Right atrium auricular region (tissue), 2 donors: ENCODE measurements at regions not wholly inside any gene's neighbourhood (a gene's known extent, or its start where the extent isn't known, plus 50 kb on each side); places are given as distances from the start of the nearest gene placed in this dataset.

ENCODE experiments used
- DNase-seq: peaks from one replicate; pipeline ENCODE4 v3.0.0-alpha.2; 2019; ENCODE audit warnings: low spot score
- H3K27ac ChIP-seq, 2 donors: fragments of 200-600 bp; sonication (generic); 1 replicate in 1 of 2; 2 replicates in 1 of 2; pipeline ENCODE4 v1.5.1; 2016 to 2019
- H3K27me3 ChIP-seq, 2 donors: fragments of 200-600 bp; sonication (generic); one replicate each; pipeline versions ENCODE4 v1.5.1 to v1.6.0; 2017 to 2019
- H3K36me3 ChIP-seq: fragments of 200-600 bp; sonication (generic); one replicate; pipeline ENCODE4 v1.5.1; 2016
- H3K4me1 ChIP-seq, 2 donors: fragments of 200-600 bp; sonication (generic); one replicate each; pipeline versions ENCODE4 v1.5.1 to v1.6.0; 2017 to 2019
- H3K4me3 ChIP-seq, 2 donors: fragments of 200-600 bp; sonication (generic); 1 replicate in 1 of 2; 2 replicates in 1 of 2; pipeline ENCODE4 v1.5.1; 2017 to 2019; ENCODE audit warnings: mild to moderate bottlenecking in 1 of 2, moderate library complexity in 1 of 2
- H3K9me3 ChIP-seq, 2 donors: fragments of 200-600 bp; sonication (generic); one replicate each; pipeline ENCODE4 v1.5.1; 2019
- TF ChIP-seq, protein P1 (sequence below), 2 donors: fragments of 200-600 bp; sonication (generic); IDR thresholded peaks; one replicate each; pipeline ENCODE4 v1.5.1; 2019; ENCODE audit warnings: antibody characterized with exemption in 2 of 2

DNA sequence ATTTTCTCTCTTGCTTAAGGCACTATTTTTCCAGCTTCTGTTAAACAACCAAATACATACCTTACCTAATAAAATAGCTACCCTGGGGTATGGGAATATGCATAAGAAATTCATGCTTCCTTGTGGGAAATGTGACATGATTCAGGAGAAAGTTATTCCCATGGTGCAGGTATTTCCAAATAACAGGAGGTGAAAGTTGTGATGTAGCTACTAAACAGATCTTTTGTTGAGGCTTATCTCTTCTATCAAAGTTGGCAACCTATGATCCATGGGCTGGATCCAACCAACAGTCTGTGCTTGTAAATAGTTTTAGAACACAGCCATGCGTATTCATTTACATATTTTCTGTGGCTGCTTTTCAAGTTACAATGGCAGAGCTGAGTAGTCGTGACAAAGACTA lies 177.8 kb upstream of the NBEA start:
- H3K4me3 ChIP-seq: no peak overlapping the region
- no peaks in the 10 kb centered on the region for H3K36me3 ChIP-seq
- H3K27me3 ChIP-seq: no peaks in the 10 kb centered on the region
- no peak for DNase-seq
- H3K27ac ChIP-seq: no peak overlapping the region
- H3K9me3 ChIP-seq: no peaks in the 10 kb centered on the region
- TF ChIP-seq, protein P1, sequence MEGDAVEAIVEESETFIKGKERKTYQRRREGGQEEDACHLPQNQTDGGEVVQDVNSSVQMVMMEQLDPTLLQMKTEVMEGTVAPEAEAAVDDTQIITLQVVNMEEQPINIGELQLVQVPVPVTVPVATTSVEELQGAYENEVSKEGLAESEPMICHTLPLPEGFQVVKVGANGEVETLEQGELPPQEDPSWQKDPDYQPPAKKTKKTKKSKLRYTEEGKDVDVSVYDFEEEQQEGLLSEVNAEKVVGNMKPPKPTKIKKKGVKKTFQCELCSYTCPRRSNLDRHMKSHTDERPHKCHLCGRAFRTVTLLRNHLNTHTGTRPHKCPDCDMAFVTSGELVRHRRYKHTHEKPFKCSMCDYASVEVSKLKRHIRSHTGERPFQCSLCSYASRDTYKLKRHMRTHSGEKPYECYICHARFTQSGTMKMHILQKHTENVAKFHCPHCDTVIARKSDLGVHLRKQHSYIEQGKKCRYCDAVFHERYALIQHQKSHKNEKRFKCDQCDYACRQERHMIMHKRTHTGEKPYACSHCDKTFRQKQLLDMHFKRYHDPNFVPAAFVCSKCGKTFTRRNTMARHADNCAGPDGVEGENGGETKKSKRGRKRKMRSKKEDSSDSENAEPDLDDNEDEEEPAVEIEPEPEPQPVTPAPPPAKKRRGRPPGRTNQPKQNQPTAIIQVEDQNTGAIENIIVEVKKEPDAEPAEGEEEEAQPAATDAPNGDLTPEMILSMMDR (IDR thresholded peaks at IDR 0.05): no peak
- no peaks in the 10 kb centered on the region for H3K4me1 ChIP-seq

DNA sequence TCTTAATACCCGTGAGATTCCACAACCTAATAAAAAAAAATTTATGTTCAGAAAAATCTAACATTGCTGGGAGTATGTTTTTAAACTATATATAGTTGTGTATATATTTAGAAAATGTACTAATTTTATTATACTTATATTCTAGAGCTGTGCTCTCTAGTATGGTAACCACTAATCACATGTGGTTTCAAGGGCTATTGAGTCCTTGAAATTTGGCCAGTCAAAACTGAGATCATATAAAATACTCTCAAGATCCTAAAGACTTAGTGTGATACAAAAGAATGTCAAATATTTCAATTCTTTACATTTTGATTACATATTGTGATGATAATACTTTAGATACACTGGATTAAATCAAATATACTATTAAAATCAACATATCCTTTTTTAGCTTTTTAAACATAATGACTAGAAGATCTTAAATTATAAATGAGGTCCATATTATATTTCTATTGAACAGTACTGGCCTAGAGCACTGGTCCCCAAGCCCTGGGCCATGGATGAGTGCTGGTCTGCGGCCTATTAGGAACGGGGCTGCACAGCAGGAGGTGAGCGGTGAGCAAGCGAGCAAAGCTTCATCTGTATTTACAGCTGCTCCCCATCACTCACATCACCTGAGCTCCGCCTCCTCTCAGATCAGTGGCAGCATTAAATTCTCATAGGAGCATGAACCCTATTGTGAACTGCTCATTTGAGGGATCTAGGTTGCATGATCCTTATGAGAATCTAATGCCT lies 176.5 kb upstream of the NBEA start:
- no peaks in the 10 kb centered on the region for H3K4me1 ChIP-seq
- H3K27ac ChIP-seq: no peak overlapping the region
- H3K9me3 ChIP-seq: no peaks in the 10 kb centered on the region
- DNase-seq: no peak
- TF ChIP-seq, protein P1 (IDR thresholded peaks at IDR 0.05): no peak
- no peaks in the 10 kb centered on the region for H3K27me3 ChIP-seq
- no peak overlapping the region for H3K4me3 ChIP-seq
- H3K36me3 ChIP-seq: no peaks in the 10 kb centered on the region

DNA sequence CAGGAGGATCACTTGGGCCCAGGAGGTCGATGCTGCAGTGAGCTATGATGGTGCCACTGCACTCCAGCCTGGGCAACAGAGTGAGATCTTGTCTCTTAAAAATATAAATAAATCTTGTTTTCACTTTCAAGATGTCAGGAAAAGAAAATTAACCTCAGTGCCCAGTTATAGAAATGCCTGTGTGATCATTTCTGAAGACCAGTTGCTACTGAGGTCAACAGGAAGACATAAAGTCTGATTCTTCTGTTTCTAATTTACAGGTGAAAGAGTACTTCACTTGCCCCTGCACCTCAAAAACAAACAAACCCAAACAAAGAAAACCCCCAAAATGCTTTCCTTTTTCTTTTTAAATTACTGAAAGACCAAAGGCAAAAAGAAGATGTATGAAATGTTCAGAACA lies 174.3 kb upstream of the NBEA start:
- Histone ChIP-seq H3K4me3 (no peak overlapping the region), H3K27me3 (no peaks in the 10 kb centered on the region)
- no peak for DNase-seq

DNA sequence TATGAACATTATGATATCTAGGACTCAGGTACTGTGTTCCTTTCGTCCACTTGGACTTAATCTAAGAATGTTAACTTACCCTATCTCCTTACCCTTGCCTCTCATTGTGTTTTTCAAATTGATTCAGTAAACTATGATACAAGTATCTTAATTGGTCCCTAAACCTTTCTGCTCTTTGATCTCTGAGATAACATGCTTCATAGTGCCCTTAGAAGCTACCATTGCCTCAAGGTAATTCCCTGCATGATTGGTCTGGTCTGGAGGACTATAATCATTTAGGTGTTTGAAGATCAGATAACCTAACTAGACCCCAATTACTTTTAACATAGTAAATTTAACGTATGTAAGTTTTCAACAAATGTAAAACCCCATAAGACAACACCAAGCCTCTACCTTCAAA lies 169.9 kb upstream of the NBEA start:
- H3K4me3 ChIP-seq: no peak overlapping the region
- DNase-seq: no peak
- TF ChIP-seq, protein P1 (IDR thresholded peaks at IDR 0.05): no peak
- no peaks in the 10 kb centered on the region for H3K9me3 ChIP-seq
- H3K4me1 ChIP-seq: no peaks in the 10 kb centered on the region
- no peaks in the 10 kb centered on the region for H3K27me3 ChIP-seq
- H3K36me3 ChIP-seq: no peaks in the 10 kb centered on the region
- H3K27ac ChIP-seq: no peak overlapping the region

More for the DNA sequence above, 174.3 kb upstream of the NBEA start:
- Histone ChIP-seq H3K36me3 (no peaks in the 10 kb centered on the region), H3K27ac (no peak overlapping the region), H3K9me3 (no peaks in the 10 kb centered on the region), H3K4me1 (no peaks in the 10 kb centered on the region)
- TF ChIP-seq, protein P1 (IDR thresholded peaks at IDR 0.05): no peak

DNA sequence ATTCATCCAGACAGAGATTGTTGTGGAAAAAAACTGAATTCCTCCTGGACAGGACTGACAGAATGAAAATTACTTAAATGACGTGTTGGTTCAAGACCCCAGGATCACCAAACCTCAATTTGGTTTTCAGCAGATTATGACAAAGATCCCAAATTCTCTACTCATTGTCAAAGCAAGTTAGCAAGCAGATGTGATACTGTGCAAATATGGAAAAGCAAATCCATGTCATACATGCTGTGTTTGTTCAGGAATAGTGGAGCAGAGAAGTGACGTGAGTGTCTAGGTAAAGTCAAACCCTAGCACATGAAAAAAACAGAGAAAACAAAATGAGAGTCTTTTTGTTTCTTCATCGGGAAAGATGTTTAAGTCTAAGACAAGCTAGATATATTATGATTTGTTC lies 169.2 kb upstream of the NBEA start:
- no peak for DNase-seq

More for the DNA sequence above, 169.2 kb upstream of the NBEA start:
- no peaks in the 10 kb centered on the region for H3K9me3 ChIP-seq
- TF ChIP-seq, protein P1 (IDR thresholded peaks at IDR 0.05): no peak
- H3K27me3 ChIP-seq: no peaks in the 10 kb centered on the region
- no peaks in the 10 kb centered on the region for H3K36me3 ChIP-seq
- no peak overlapping the region for H3K4me3 ChIP-seq
- H3K27ac ChIP-seq: no peak overlapping the region
- no peaks in the 10 kb centered on the region for H3K4me1 ChIP-seq
